LNCAP (cell line): ENCODE measurements at regions not wholly inside any gene's neighbourhood (a gene's known extent, or its start where the extent isn't known, plus 50 kb on each side); places are given as distances from the start of the nearest gene placed in this dataset.

Experiments used
- CTCF ChIP-seq: fragments of 450-650 bp; IDR thresholded peaks from 2 replicates; pipeline ENCODE4 v1.5.1; 2017; ENCODE audit warnings: mild to moderate bottlenecking

GRCh38 chr7:115178835-115179234, 256.9 kb downstream of the MDFIC start:
- TF ChIP-seq CTCF = no peak

- no peak for TF ChIP-seq CTCF
These were observed 255.9 kb downstream of the MDFIC start for GRCh38 chr7:115177823-115178222.

- TF ChIP-seq CTCF = no peak
These were observed 255.2 kb downstream of the MDFIC start for GRCh38 chr7:115177103-115177502.

- TF ChIP-seq CTCF = no peak
These were observed 232.0 kb downstream of the MDFIC start for GRCh38 chr7:115153769-115154477.

- TF ChIP-seq CTCF = no peak
These were observed 231.3 kb downstream of the MDFIC start for GRCh38 chr7:115153176-115153575.

GRCh38 chr7:115146148-115146547, 224.3 kb downstream of the MDFIC start:
- TF ChIP-seq CTCF = no peak

GRCh38 chr7:115145512-115145911, 223.6 kb downstream of the MDFIC start:
- TF ChIP-seq CTCF = no peak

GRCh38 chr7:115137816-115138215, 215.9 kb downstream of the MDFIC start:
- TF ChIP-seq CTCF = no peak
